ENCODE measurements at regions not wholly inside any gene's neighbourhood (a gene's known extent, or its start where the extent isn't known, plus 50 kb on each side); places are given as distances from the start of the nearest gene placed in this dataset.

GRCh38 chr2:12035029-12035720 lies 288.7 kb downstream of the LPIN1 start:
- no peak for DNase-seq (ENCODE audit: low read depth)
- TF ChIP-seq CTCF (IDR thresholded peaks at IDR 0.05; ENCODE audit: low read depth, low read length) (no peak), MYC (IDR thresholded peaks at IDR 0.05; ENCODE audit: low read depth, low read length) (no peak), MAX (IDR thresholded peaks at IDR 0.05; ENCODE audit: low read depth, low read length) (no peak), POLR2A (IDR thresholded peaks at IDR 0.05; ENCODE audit: extremely low read depth, insufficient read length) (no peak)
- no peak overlapping the region for H3K4me3 ChIP-seq (ENCODE audit: low read depth, low read length)

GRCh38 chr2:12035956-12036639 lies 289.7 kb downstream of the LPIN1 start:
- no peak for TF ChIP-seq MAX (IDR thresholded peaks at IDR 0.05; ENCODE audit: low read depth, low read length)
- no peak for TF ChIP-seq CTCF (IDR thresholded peaks at IDR 0.05; ENCODE audit: low read depth, low read length)
- no peak for TF ChIP-seq POLR2A (IDR thresholded peaks at IDR 0.05; ENCODE audit: extremely low read depth, insufficient read length)
- TF ChIP-seq MYC (IDR thresholded peaks at IDR 0.05; ENCODE audit: low read depth, low read length): no peak
- no peak for DNase-seq (ENCODE audit: low read depth)
- no peak overlapping the region for H3K4me3 ChIP-seq (ENCODE audit: low read depth, low read length)

- no peak for TF ChIP-seq CTCF (IDR thresholded peaks at IDR 0.05; ENCODE audit: low read depth, low read length)
- TF ChIP-seq MYC (IDR thresholded peaks at IDR 0.05; ENCODE audit: low read depth, low read length): no peak
- no peak for TF ChIP-seq MAX (IDR thresholded peaks at IDR 0.05; ENCODE audit: low read depth, low read length)
- no peak for TF ChIP-seq POLR2A (IDR thresholded peaks at IDR 0.05; ENCODE audit: extremely low read depth, insufficient read length)
- H3K4me3 ChIP-seq (ENCODE audit: low read depth, low read length): no peak overlapping the region
- no peak for DNase-seq (ENCODE audit: low read depth)
These were observed 290.2 kb downstream of the LPIN1 start for GRCh38 chr2:12036640-12036983.

- no peak for DNase-seq (ENCODE audit: low read depth)
- TF ChIP-seq MYC (IDR thresholded peaks at IDR 0.05; ENCODE audit: low read depth, low read length) (no peak), MAX (IDR thresholded peaks at IDR 0.05; ENCODE audit: low read depth, low read length) (no peak), CTCF (IDR thresholded peaks at IDR 0.05; ENCODE audit: low read depth, low read length) (no peak)
- H3K4me3 ChIP-seq (ENCODE audit: low read depth, low read length): no peak overlapping the region
These were observed 290.9 kb downstream of the LPIN1 start for GRCh38 chr2:12037301-12037700.

GRCh38 chr2:12041236-12041635 lies 294.8 kb downstream of the LPIN1 start:
- TF ChIP-seq POLR2A (IDR thresholded peaks at IDR 0.05; ENCODE audit: extremely low read depth, insufficient read length) (no peak), MYC (IDR thresholded peaks at IDR 0.05; ENCODE audit: low read depth, low read length) (no peak)
- no peak for DNase-seq (ENCODE audit: low read depth)
- H3K4me3 ChIP-seq (ENCODE audit: low read depth, low read length): no peak overlapping the region

GRCh38 chr2:12043131-12043530 lies 296.7 kb downstream of the LPIN1 start:
- no peak overlapping the region for H3K4me3 ChIP-seq (ENCODE audit: low read depth, low read length)
- TF ChIP-seq CTCF (IDR thresholded peaks at IDR 0.05; ENCODE audit: low read depth, low read length) (no peak), MYC (IDR thresholded peaks at IDR 0.05; ENCODE audit: low read depth, low read length) (no peak), MAX (IDR thresholded peaks at IDR 0.05; ENCODE audit: low read depth, low read length) (no peak)
- peak; percentile 38 for DNase-seq (ENCODE audit: low read depth)
